GM12878 (cell line): ENCODE measurements at regions not wholly inside any gene's neighbourhood (a gene's known extent, or its start where the extent isn't known, plus 50 kb on each side); places are given as distances from the start of the nearest gene placed in this dataset.

Experiments used
- ATAC-seq: fragments of 200-7000 bp; cut with Tn5 transposase; 3 replicates; pipeline ENCODE4 v1.9.1; 2020; ENCODE audit warnings: mild to moderate bottlenecking, moderate library complexity
- BruUV-seq: library from RNA; stranded (reverse); fragments of 400-500 nt; replicated peaks from 2 replicates; lab custom pipeline; 2021; lab: Mats Ljungman, UMichigan
- CTCF ChIA-PET: fragments of 300-600 bp; sonication (Branson Sonifier 250); formaldehyde crosslinking; extraction: SDS; loops from one replicate; lab custom pipeline; 2021; ENCODE audit warnings: inconsistent platforms; lab: Yijun Ruan, JAX
- POLR2A ChIA-PET: fragments of 350-600 bp; formaldehyde crosslinking; extraction: SDS; loops from one replicate; lab custom pipeline; 2021; ENCODE audit warnings: inconsistent platforms; lab: Charles Lee
- RAD21 ChIA-PET: fragments of 300-600 bp; sonication (Branson Sonifier 250); formaldehyde crosslinking; loops from one replicate; lab custom pipeline; 2023; ENCODE audit warnings: antibody characterized with exemption; ENCODE audit not compliant: unreplicated experiment; lab: Charles Lee
- SMC1A ChIA-PET: fragments of 300-600 bp; sonication (Branson Sonifier 250); formaldehyde crosslinking; loops from one replicate; lab custom pipeline; 2023; ENCODE audit not compliant: unreplicated experiment, uncharacterized antibody; lab: Charles Lee
- DNase-seq: peaks from one replicate; pipeline ENCODE4 v3.0.0-alpha.2; 2011; ENCODE audit warnings: low read depth, low spot score
- FAIRE-seq: peaks from 3 replicates; lab custom pipeline; 2011; peaks lifted over from hg19 to GRCh38; lab: Jason Lieb, UNC
- H2AFZ ChIP-seq: 2 replicates; pipeline ENCODE4 v1.6.0; 2011; ENCODE audit warnings: low read depth, low read length, control low read depth; ENCODE audit not compliant: control insufficient read depth
- H3K27ac ChIP-seq: 2 replicates; pipeline ENCODE4 v1.5.1; 2011; ENCODE audit warnings: control low read depth; ENCODE audit not compliant: control insufficient read depth, insufficient read depth
- H3K27me3 ChIP-seq, 2 experiments: replicated peaks in 1 of 2; 2 replicates each; pipeline versions ENCODE4 v1.6.0 to v1.6.1; 2011; ENCODE audit warnings: low read length in 1 of 2; ENCODE audit not compliant: control insufficient read depth in 2 of 2, insufficient read depth in 2 of 2
- H3K36me3 ChIP-seq, 2 experiments: 2 replicates each; pipeline ENCODE4 v1.5.1; 2011; ENCODE audit warnings: low read length in 1 of 2; ENCODE audit not compliant: control insufficient read depth in 2 of 2, insufficient read depth in 2 of 2
- H3K4me1 ChIP-seq: 2 replicates; pipeline ENCODE4 v1.6.1; 2011; ENCODE audit warnings: mild to moderate bottlenecking, low read length, moderate library complexity, mixed read lengths; ENCODE audit not compliant: control insufficient read depth, insufficient read depth
- H3K4me2 ChIP-seq: 2 replicates; pipeline ENCODE4 v1.6.0; 2011; ENCODE audit warnings: control low read depth; ENCODE audit not compliant: control insufficient read depth, insufficient read depth
- H3K4me3 ChIP-seq: fragments of 200-600 bp; sonication (generic); 2 replicates; pipeline ENCODE4 v1.5.1; 2016
- H3K79me2 ChIP-seq: 2 replicates; pipeline ENCODE4 v1.6.0; 2011; ENCODE audit warnings: low read length; ENCODE audit not compliant: control insufficient read depth, insufficient read depth
- H3K9ac ChIP-seq: 2 replicates; pipeline ENCODE4 v1.8.0; 2011; ENCODE audit warnings: low read length, control low read depth, mixed read lengths; ENCODE audit not compliant: control insufficient read depth, insufficient read depth
- H3K9me3 ChIP-seq: replicated peaks from 3 replicates; pipeline ENCODE4 v1.5.1; 2011; ENCODE audit warnings: mild to moderate bottlenecking, low read length; ENCODE audit not compliant: control insufficient read depth, insufficient read depth
- H4K20me1 ChIP-seq: 2 replicates; pipeline ENCODE4 v1.6.0; 2011; ENCODE audit not compliant: control insufficient read depth, insufficient read depth
- ASH2L ChIP-seq: fragments of 300-600, 200-600 bp; sonication (generic); IDR thresholded peaks from 2 replicates; pipeline ENCODE4 v1.6.1; 2017; ENCODE audit warnings: low read depth, mild to moderate bottlenecking, borderline replicate concordance
- ATF3 ChIP-seq: IDR thresholded peaks from 2 replicates; pipeline ENCODE4 v1.6.1; 2011; ENCODE audit warnings: low read depth, mild to moderate bottlenecking, low read length, moderate library complexity, borderline replicate concordance; ENCODE audit errors: extremely low read depth
- BCL3 ChIP-seq: IDR thresholded peaks from 2 replicates; pipeline ENCODE4 v1.6.1; 2011; ENCODE audit warnings: borderline replicate concordance, low read depth, mild to moderate bottlenecking, moderate library complexity, low read length; ENCODE audit not compliant: insufficient read depth, poor library complexity, severe bottlenecking
- CBFB ChIP-seq: IDR thresholded peaks from 2 replicates; pipeline ENCODE4 v1.6.1; 2016; ENCODE audit warnings: antibody characterized with exemption, low read depth
- CREB1 ChIP-seq: IDR thresholded peaks from 2 replicates; pipeline ENCODE4 v1.6.1; 2012; ENCODE audit warnings: low read depth, mild to moderate bottlenecking, inconsistent platforms
- EED ChIP-seq: sonication (generic); IDR thresholded peaks from 2 replicates; pipeline ENCODE4 v1.6.1; 2016; ENCODE audit warnings: antibody characterized with exemption, low read depth
- ESRRA ChIP-seq: IDR thresholded peaks from 2 replicates; pipeline ENCODE4 v1.6.1; 2012; ENCODE audit warnings: mild to moderate bottlenecking, low read length, improper control_type of control experiment
- FOXM1 ChIP-seq: IDR thresholded peaks from 2 replicates; pipeline ENCODE4 v1.6.1; 2012; ENCODE audit warnings: low read depth, mild to moderate bottlenecking, inconsistent platforms, low read length, moderate library complexity
- GATAD2B ChIP-seq: fragments of 450-650 bp; conservative IDR thresholded peaks from 2 replicates; pipeline ENCODE4 v1.6.1; 2017; ENCODE audit warnings: low read depth, mild to moderate bottlenecking, moderate library complexity
- JUND ChIP-seq: IDR thresholded peaks from 2 replicates; pipeline ENCODE4 v1.6.1; 2012; ENCODE audit warnings: low read depth, mild to moderate bottlenecking, low read length, improper control_type of control experiment, moderate library complexity
- STAT1 ChIP-seq: fragments of 450-650 bp; conservative IDR thresholded peaks from 2 replicates; pipeline ENCODE4 v1.6.1; 2014; ENCODE audit warnings: antibody characterized with exemption, mild to moderate bottlenecking
- WRNIP1 ChIP-seq: IDR thresholded peaks from 2 replicates; pipeline ENCODE4 v1.6.1; 2011; ENCODE audit warnings: low read depth, low read length, improper control_type of control experiment, borderline replicate concordance
- ZNF384 ChIP-seq: IDR thresholded peaks from 2 replicates; pipeline ENCODE4 v1.6.1; 2012; ENCODE audit warnings: low read depth, mild to moderate bottlenecking, low read length, improper control_type of control experiment, borderline replicate concordance
- WGBS: methylation state at CpG from one replicate; pipeline ENCODE4 v1.1.6; 2016; ENCODE audit warnings: low lambda C conversion rate; ENCODE audit not compliant: insufficient replicate concordance, insufficient coverage; ENCODE audit errors: missing lambda C conversion rate; 5-methylcytosine and 5-hydroxymethylcytosine counted together
- in situ Hi-C: fragments of 300-500 bp; cut with MboI; formaldehyde crosslinking; loops from 9 replicates; pipeline ENCODE4 v1.14.3; 2018; ENCODE audit warnings: mixed read lengths
- intact Hi-C: fragments of 100-400 bp; cut with micrococcal nuclease; formaldehyde crosslinking; loops from one replicate; pipeline ENCODE4 v1.14.2; 2022; ENCODE audit not compliant: unreplicated experiment
- TF ChIP-seq, protein P1 (sequence below): fragments of 450-650 bp; IDR thresholded peaks from 2 replicates; pipeline ENCODE4 v1.6.1; 2017; ENCODE audit warnings: borderline replicate concordance
- TF ChIP-seq, protein P2 (sequence below): fragments of 150-350 bp; IDR thresholded peaks from 2 replicates; pipeline ENCODE4 v1.6.1; 2016; ENCODE audit warnings: low read depth, low read length
- TF ChIP-seq, protein P3 (sequence below): fragments of 450-650 bp; conservative IDR thresholded peaks from 2 replicates; pipeline ENCODE4 v1.6.1; 2017; ENCODE audit warnings: mild to moderate bottlenecking, moderate library complexity

DNA sequence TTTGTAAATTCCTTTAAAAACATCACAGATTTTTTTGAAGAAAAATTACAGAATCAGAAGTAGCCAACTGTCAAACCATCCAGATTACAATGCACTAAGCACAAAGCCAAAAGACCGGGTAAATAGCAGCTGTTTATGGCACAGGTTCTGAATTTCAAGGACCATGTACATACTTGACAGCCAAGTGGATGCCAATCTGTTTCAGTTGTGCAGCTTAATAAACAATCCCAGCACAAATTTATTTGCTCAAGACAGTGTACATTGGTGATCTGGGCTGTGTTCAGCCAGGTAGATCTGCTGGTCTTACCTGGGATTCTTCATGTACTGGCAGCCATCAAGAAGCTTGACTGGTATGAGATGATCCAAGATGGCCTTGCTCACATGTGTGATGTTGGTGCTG is 229.8 kb upstream of the FLRT2 start (continued):
- no peak for TF ChIP-seq FOXM1
- TF ChIP-seq GATAD2B = no peak

- Histone ChIP-seq H3K4me2 (no peak overlapping the region), H3K27me3 (no peaks in the 10 kb centered on the region), H2AFZ (no peak overlapping the region), H3K9ac (no peak overlapping the region), H3K36me3 (no peaks in the 10 kb centered on the region), H3K9me3 (no peaks in the 10 kb centered on the region), H3K79me2 (no peaks in the 10 kb centered on the region), H3K4me3 (no peak overlapping the region), H3K27ac (no peak overlapping the region), H3K4me1 (no peaks in the 10 kb centered on the region), H4K20me1 (no peaks in the 10 kb centered on the region)
- ATAC-seq = no peak
- ChIA-PET SMC1A (no interaction called here), RAD21 (no interaction called here), POLR2A (no interaction called here), CTCF (no interaction called here)
- 32% methylated on average over 4 of the region's 4 CpGs for whole genome bisulfite sequencing
- intact Hi-C loops = no loop called here
- no TSS peak for BruUV-seq
- in situ Hi-C loops = no loop called here
- FAIRE-seq = no peak
- DNase-seq = no peak
- TF ChIP-seq WRNIP1 = no peak
- TF ChIP-seq, protein P1, sequence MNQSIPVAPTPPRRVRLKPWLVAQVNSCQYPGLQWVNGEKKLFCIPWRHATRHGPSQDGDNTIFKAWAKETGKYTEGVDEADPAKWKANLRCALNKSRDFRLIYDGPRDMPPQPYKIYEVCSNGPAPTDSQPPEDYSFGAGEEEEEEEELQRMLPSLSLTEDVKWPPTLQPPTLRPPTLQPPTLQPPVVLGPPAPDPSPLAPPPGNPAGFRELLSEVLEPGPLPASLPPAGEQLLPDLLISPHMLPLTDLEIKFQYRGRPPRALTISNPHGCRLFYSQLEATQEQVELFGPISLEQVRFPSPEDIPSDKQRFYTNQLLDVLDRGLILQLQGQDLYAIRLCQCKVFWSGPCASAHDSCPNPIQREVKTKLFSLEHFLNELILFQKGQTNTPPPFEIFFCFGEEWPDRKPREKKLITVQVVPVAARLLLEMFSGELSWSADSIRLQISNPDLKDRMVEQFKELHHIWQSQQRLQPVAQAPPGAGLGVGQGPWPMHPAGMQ = no peak
- TF ChIP-seq, protein P2, sequence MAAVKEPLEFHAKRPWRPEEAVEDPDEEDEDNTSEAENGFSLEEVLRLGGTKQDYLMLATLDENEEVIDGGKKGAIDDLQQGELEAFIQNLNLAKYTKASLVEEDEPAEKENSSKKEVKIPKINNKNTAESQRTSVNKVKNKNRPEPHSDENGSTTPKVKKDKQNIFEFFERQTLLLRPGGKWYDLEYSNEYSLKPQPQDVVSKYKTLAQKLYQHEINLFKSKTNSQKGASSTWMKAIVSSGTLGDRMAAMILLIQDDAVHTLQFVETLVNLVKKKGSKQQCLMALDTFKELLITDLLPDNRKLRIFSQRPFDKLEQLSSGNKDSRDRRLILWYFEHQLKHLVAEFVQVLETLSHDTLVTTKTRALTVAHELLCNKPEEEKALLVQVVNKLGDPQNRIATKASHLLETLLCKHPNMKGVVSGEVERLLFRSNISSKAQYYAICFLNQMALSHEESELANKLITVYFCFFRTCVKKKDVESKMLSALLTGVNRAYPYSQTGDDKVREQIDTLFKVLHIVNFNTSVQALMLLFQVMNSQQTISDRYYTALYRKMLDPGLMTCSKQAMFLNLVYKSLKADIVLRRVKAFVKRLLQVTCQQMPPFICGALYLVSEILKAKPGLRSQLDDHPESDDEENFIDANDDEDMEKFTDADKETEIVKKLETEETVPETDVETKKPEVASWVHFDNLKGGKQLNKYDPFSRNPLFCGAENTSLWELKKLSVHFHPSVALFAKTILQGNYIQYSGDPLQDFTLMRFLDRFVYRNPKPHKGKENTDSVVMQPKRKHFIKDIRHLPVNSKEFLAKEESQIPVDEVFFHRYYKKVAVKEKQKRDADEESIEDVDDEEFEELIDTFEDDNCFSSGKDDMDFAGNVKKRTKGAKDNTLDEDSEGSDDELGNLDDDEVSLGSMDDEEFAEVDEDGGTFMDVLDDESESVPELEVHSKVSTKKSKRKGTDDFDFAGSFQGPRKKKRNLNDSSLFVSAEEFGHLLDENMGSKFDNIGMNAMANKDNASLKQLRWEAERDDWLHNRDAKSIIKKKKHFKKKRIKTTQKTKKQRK = no peak
- no peak for TF ChIP-seq ATF3
- no peak for TF ChIP-seq JUND
- TF ChIP-seq ZNF384 = no peak
- no peak for TF ChIP-seq ESRRA
- TF ChIP-seq EED = no peak
- TF ChIP-seq CREB1 = no peak
- no peak for TF ChIP-seq ASH2L
- TF ChIP-seq, protein P3, sequence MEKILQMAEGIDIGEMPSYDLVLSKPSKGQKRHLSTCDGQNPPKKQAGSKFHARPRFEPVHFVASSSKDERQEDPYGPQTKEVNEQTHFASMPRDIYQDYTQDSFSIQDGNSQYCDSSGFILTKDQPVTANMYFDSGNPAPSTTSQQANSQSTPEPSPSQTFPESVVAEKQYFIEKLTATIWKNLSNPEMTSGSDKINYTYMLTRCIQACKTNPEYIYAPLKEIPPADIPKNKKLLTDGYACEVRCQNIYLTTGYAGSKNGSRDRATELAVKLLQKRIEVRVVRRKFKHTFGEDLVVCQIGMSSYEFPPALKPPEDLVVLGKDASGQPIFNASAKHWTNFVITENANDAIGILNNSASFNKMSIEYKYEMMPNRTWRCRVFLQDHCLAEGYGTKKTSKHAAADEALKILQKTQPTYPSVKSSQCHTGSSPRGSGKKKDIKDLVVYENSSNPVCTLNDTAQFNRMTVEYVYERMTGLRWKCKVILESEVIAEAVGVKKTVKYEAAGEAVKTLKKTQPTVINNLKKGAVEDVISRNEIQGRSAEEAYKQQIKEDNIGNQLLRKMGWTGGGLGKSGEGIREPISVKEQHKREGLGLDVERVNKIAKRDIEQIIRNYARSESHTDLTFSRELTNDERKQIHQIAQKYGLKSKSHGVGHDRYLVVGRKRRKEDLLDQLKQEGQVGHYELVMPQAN = no peak
- TF ChIP-seq CBFB = no peak
- TF ChIP-seq STAT1 = no peak
- no peak for TF ChIP-seq BCL3
These were observed 228.4 kb upstream of the FLRT2 start for GRCh38 chr14:85301506-85301905.
